ENCODE measurements at regions not wholly inside any gene's neighbourhood (a gene's known extent, or its start where the extent isn't known, plus 50 kb on each side); places are given as distances from the start of the nearest gene placed in this dataset.

DNA sequence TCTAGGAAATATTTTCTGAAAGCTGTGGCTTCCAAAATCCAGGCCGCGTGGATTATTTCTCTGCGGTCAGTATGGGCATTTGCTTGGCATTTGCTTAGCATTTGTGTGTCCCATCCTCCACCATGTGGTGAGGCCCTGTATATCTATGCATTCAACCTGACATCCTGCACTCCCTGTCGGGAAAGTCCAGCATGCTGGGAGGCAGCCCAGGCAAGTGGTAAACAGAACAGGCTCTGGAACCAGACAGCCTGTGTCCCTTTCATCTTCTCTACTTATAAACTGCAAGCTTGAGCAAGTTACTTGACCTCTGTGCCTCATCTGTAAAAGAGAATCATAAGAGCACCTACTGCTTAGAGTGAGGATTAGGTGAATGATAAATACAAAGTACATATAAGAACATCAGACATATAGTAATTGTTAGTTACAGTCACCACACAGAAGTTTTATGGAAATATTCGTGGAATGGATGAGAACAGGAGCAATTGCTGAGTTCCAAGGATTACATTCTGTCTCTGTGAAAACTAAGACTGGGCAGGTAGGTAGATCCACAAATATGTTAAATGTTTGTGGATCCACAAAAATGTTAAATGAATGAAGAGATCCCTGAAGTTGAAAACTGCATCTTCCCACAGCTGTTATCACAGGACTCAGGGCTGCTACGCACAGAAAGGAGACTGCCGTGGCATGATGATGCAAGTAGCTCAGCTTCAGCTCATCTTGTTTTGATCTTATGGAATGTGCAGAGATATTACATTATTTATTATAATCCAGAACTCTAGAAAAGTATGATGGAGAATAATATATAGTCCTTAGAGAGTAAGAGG is 317.0 kb upstream of the MMADHC start:
- no peak for DNase-seq
- ATAC-seq: no peak
- H3K9me3 ChIP-seq: no peaks in the 10 kb centered on the region
- no peak for FAIRE-seq
- H3K4me3 ChIP-seq: no peak overlapping the region
- H3K36me3 ChIP-seq: no peaks in the 10 kb centered on the region
- H3K27ac ChIP-seq: no peak overlapping the region
- no peaks in the 10 kb centered on the region for H3K27me3 ChIP-seq
- 77 to 84% methylated on average over 7 of the region's 7 CpGs for whole genome bisulfite sequencing, 2 donors
- TF ChIP-seq, protein P1, sequence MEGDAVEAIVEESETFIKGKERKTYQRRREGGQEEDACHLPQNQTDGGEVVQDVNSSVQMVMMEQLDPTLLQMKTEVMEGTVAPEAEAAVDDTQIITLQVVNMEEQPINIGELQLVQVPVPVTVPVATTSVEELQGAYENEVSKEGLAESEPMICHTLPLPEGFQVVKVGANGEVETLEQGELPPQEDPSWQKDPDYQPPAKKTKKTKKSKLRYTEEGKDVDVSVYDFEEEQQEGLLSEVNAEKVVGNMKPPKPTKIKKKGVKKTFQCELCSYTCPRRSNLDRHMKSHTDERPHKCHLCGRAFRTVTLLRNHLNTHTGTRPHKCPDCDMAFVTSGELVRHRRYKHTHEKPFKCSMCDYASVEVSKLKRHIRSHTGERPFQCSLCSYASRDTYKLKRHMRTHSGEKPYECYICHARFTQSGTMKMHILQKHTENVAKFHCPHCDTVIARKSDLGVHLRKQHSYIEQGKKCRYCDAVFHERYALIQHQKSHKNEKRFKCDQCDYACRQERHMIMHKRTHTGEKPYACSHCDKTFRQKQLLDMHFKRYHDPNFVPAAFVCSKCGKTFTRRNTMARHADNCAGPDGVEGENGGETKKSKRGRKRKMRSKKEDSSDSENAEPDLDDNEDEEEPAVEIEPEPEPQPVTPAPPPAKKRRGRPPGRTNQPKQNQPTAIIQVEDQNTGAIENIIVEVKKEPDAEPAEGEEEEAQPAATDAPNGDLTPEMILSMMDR (IDR thresholded peaks at IDR 0.05): no peak
- intact Hi-C loops (cut with DNase I): no loop called here
- H3K4me1 ChIP-seq: no peaks in the 10 kb centered on the region

DNA sequence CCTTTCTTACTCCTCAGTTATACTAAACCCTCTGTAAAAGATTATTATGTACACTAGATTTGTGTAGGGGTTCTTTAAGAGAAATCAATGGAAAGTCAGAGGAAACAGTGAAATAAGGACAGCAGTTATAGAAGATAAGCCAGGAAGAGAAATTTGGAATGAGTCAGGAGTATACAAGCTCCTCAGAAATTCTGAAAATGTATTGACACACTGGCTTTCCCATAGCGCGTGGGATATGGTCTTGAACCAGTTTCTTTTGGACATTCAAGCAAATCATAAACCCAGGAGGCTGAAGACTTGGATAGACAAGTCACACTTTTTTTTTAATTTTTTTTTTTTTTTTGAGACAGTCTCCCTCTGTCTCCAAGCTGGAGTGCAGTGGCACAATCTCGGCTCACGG is 316.1 kb upstream of the MMADHC start:
- intact Hi-C loops (cut with DNase I): no loop called here
- H3K27ac ChIP-seq: no peak overlapping the region
- H3K36me3 ChIP-seq: no peaks in the 10 kb centered on the region
- 93 to 97% methylated on average over 4 of the region's 4 CpGs for WGBS, 2 donors
- no peaks in the 10 kb centered on the region for H3K27me3 ChIP-seq
- DNase-seq: no peak
- no peak for FAIRE-seq
- TF ChIP-seq, protein P1 (IDR thresholded peaks at IDR 0.05): no peak
- H3K4me3 ChIP-seq: no peak overlapping the region
- no peaks in the 10 kb centered on the region for H3K9me3 ChIP-seq
- no peaks in the 10 kb centered on the region for H3K4me1 ChIP-seq
- ATAC-seq: no peak

DNA sequence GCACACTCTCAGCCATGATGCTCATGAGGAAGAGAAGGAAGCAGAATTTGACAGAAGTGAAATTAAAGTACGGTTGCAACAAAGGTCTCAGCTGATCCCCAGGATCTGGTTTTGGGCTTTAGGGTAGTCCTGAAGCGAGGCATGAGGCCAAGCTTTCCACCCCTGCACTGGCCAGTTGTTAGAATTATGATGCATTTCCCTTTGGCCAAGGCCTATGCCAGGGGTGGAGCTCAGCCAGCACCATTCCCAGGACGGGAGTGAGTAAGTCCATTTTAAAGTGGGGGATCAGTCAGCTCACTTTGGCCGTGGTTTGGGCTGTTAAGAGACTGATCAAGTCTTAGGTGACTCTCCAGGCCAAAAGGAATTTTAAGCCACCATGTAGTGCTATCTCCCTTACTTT is 314.5 kb upstream of the MMADHC start:
- WGBS, 2 donors: 70 to 81% methylated on average over 4 of the region's 4 CpGs
- no peaks in the 10 kb centered on the region for H3K36me3 ChIP-seq
- H3K4me3 ChIP-seq: no peak overlapping the region
- DNase-seq (no peak), FAIRE-seq (no peak), ATAC-seq (no peak)
- TF ChIP-seq, protein P1 (IDR thresholded peaks at IDR 0.05): no peak
- H3K4me1 ChIP-seq: no peaks in the 10 kb centered on the region
- intact Hi-C loops (cut with DNase I): no loop called here
- H3K27me3 ChIP-seq: no peaks in the 10 kb centered on the region
- H3K27ac ChIP-seq: no peak overlapping the region
- H3K9me3 ChIP-seq: no peaks in the 10 kb centered on the region

DNA sequence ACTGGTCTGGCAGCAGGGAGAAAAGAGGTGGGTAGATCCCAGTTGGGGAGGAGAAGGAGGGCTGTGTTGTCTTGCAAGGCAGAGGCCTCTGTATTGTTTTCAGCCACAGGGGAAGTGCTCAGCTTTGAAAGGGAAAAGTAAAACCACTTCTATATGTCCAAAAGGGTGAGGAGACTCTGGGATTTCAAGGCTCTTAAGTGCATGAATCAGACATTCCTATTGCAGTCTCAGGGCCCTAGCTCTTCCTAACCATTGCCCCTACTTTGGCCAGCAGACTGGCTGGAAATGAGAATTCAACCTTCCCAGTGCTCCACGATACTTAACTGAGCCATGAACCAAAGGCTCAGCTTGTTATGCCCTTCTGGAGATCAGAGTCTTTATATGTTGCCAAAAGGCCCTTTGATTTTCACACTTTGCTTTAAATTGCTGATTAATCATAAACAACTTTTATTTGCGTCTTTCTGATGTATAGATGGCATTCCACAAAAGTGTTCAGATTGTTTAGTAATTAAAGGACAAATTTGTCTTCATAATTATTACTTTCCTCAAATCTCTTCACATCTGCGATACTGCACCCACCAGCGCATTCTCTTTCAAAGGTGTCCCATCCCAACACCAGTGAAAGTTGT is 313.8 kb upstream of the MMADHC start:
- Histone ChIP-seq H3K36me3 (no peaks in the 10 kb centered on the region), H3K4me1 (no peaks in the 10 kb centered on the region), H3K27me3 (no peaks in the 10 kb centered on the region), H3K9me3 (no peaks in the 10 kb centered on the region), H3K4me3 (no peak overlapping the region), H3K27ac (no peak overlapping the region)
- TF ChIP-seq, protein P1 (IDR thresholded peaks at IDR 0.05): no peak
- 93 to 98% methylated on average over 4 of the region's 4 CpGs for WGBS, 2 donors
- ATAC-seq: no peak
- no peak for DNase-seq
- intact Hi-C loops (cut with DNase I): no loop called here
- FAIRE-seq: no peak

DNA sequence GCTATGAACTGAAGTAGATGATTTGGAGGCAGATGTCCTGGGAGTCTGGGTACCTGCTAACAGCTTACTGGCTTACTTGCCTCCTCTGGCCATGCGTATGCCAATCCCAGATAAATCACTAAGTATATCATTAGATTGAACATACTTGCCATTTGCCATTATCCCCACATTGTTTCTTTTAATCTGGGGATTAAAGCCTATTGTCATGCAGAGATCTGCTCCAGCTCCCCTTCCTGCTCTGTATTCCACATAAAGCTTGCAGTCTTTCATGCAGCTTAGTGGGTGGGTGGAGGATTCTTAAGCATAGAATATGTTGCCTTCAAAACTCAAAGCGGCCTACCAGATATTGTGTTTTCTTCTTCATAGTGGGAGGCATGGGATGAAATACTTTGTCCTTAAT is 311.8 kb upstream of the MMADHC start:
- no peak for ATAC-seq
- Histone ChIP-seq H3K4me3 (no peak overlapping the region), H3K27ac (no peak overlapping the region), H3K9me3 (no peaks in the 10 kb centered on the region), H3K4me1 (no peaks in the 10 kb centered on the region), H3K27me3 (no peaks in the 10 kb centered on the region), H3K36me3 (no peaks in the 10 kb centered on the region)
- DNase-seq: no peak
- TF ChIP-seq, protein P1 (IDR thresholded peaks at IDR 0.05): no peak
- 94 to 99% methylated on average over 2 of the region's 2 CpGs for WGBS, 2 donors
- intact Hi-C loops (cut with DNase I): no loop called here
- FAIRE-seq: no peak
